H4 (cell line): ENCODE measurements at regions not wholly inside any gene's neighbourhood (a gene's known extent, or its start where the extent isn't known, plus 50 kb on each side); places are given as distances from the start of the nearest gene placed in this dataset.
A peak's percentile ranks its signal among the peaks of the same experiment; 100 is the strongest.

Experiments
- DNase-seq: peaks from one replicate; pipeline ENCODE4 v3.0.0-alpha.2; 2015; ENCODE audit warnings: low spot score

DNA sequence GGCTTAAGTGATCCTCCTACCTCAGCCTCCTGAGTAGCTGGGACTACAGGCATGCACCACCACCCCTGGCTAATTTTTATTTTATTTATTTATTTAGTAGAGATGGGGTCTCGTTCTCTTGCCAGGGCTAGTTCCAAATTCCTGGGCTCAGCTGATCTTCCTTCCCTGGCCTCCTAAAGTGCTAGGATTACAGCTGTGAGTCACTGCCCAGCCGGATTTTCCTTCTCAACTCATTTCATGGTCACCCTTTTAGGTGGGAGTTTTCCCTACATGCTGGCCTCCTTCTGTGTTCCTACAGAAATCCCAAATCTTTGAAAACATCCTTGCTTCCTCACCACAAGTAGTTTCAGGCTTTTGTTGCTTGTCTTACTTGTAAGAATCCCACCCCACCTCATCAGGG, 102.1 kb upstream of the SIAH1 start:
- DNase-seq: no peak

DNA sequence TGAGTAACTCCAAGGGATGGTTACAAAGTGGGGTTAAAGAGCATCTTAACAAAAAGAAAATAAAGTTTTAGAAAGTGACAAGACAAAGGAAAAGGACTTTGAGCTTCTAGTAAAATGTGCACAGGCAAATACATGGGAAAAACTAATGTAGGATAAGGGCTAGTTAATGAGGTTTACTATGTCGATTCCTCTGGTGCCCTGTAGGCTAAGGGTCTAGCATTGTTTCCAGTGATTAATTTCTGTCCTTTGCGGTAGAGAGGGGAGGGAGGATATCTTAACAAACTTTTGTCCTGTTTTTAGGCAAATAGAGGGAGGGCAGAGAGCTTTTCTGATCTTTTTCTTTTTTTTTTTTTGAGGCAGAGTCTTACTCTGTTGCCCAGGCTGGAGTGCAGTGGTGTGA, 96.6 kb upstream of the SIAH1 start:
- no peak for DNase-seq

DNA sequence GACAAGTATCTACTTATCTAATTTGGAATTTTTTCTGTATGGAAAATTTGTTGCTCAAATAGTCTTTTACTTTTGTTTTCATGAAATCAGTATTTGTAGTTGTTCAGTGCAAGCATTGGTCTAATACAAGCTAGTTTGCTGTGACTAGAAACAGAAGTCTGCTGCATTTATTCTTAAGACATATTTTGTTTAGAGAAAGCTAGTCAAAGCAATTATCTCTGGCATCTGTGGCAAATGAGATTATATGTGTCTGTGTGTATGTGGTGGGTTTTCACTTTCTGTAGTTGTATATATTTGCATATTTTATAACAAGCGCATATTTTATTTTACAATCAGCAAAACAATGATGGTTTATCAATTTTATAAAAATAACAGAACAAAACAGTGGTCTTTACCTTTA, 96.0 kb upstream of the SIAH1 start:
- no peak for DNase-seq

DNA sequence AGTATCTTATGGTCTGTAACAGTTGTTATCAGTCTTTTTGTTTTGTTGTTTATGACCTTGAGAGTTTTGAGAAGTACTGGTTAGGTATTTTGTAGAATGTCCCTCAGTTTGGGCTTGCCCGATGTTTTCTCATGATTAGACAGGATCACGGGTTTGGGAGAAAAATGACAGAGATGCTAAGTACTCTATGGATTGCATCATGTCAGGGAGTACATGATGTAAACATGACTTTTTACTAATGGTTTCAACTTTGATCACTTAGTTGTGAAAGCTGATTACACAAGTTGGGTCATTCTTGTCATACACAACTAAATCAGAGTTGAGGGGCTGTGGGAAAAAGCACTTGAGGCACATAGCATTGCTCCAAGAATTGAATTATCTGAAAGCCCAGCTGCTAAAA, 94.7 kb upstream of the SIAH1 start:
- no peak for DNase-seq

GRCh38 chr16:48479329-48479728, 94.1 kb upstream of the SIAH1 start:
- no peak for DNase-seq

GRCh38 chr16:48478393-48478792, 93.2 kb upstream of the SIAH1 start:
- DNase-seq: no peak

- no peak for DNase-seq
These were observed 86.2 kb upstream of the SIAH1 start for GRCh38 chr16:48471435-48471834.

- no peak for DNase-seq
These were observed 77.0 kb upstream of the SIAH1 start for GRCh38 chr16:48462106-48462740.

DNA sequence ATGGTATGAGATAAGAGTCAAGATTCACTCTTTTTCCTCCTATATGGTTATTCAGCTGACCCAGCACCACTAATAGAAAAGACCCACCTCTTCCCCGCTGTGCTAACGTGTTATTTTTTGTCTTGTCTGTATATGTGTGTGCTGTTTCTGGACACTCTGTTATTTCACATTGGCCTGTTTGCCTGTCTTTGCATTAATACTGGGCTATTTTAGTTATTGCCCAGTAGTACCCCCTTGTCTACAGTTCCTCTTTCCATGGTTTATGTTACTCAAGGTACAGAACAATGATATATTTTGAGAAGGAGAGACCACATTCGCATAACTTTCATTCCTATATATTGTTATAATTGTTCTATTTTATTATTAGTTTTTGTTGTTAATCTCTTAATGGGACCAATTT, 74.0 kb upstream of the SIAH1 start:
- no peak for DNase-seq

DNA sequence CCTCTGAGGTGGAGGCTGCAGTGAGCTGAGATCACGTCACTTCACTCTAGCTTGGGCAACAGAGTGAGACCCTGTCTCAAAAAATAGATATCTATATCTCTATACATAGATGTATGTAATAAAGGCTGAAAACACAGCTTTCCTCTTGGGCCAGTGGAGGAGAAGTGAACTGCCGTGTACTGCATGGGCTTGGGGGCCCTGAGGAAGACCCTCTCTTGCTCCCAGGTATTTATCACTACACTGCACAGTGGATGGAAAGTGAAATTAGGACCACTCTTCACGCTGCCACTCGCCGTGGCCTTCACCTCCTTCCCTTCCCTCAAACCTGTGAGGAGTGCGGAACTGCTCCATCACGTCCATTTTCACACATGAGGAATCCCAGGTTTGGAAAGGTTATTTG, 68.8 kb upstream of the SIAH1 start:
- no peak for DNase-seq

- no peak for DNase-seq
These were observed 68.0 kb upstream of the SIAH1 start for GRCh38 chr16:48452991-48453760.

- no peak for DNase-seq
These were observed 66.1 kb upstream of the SIAH1 start for GRCh38 chr16:48451323-48451722.

DNA sequence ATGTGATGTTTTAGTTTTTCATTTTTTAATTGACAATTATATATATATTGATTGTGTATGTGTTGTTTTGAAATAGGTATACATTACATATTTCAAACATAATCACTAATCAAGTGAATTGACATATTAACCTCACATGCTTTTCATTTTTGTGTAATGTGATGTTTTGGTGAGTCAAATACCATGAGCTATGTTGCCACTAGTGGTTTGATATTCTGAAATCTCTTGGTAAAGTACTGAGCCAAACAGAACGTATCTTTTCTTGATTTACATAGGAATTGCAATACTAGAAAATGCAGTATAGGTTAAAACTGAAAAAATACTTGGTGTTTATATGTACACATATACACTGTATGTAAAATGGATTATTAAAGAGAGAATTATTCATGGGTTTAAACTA, 65.2 kb upstream of the SIAH1 start:
- DNase-seq: no peak

DNA sequence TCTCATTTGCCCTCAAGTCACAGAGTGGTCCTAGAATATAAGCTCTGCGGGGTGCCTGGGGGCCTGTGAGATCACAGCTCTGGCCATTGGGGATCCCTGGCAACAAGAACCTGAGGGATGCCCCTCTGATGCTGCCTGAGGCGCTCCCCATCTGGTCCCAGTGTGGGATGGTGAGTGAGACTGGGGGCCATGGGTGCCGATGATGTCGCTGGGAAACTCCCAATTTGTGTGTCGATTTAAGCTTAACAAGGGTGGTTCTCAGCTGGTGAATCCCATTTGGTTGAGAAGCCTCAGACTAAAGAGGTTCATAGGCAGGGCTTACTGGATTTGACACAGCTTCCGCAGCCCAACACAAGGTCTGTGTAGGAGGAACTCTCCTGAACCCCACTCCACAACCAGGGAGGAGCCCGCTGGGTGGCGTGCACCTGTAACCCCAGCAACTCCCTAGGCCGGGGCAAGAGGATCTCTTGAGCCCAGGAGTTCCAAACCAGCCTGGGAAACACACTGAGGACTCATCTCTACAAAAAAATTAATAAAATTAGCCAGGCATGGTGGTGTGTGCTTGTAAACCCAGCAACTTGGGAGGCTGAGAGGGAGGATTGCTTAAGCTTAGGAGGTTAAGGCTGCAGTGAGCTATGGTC, 63.7 kb upstream of the SIAH1 start:
- no peak for DNase-seq

- DNase-seq: no peak
These were observed 62.8 kb upstream of the SIAH1 start for GRCh38 chr16:48447940-48448536.

DNA sequence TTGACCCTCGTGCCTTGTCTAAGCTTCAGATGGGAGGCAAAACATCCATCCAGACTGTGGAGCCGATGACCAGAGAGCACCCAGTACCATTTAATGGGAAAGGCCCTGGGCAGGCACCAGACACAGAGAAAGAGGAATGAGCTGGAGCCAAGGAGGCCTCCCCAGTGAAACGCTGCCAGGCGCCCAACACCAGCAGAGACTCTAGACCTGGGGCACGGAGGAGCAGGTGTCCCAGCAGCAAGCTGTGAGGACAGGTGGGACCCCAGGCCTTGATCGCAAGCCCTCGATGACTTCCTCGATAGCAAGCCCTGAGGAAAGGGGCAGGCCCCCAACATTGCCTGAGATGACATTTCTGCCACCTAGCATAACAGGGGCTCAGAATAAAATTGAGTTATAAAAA, 62.2 kb upstream of the SIAH1 start:
- no peak for DNase-seq

DNA sequence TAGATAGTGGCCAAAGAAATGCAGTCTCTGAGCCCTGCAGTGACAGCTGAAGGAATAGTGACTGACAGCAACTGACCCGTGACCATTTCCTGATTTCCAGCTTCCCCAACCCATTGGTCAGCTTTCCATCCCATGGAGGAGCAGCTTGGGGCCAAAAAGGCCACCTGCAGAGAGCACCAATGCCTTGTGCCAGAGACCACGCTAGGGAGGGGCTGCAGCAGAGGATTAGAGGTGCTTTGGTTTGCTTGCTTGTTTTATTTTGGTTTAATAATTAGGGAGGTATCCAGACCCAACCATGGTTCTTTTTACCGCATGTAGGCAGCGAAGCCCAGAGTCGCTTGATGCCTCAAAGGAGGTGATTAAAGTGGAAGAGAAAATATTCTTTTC, 61.3 kb upstream of the SIAH1 start:
- no peak for DNase-seq

GRCh38 chr16:48445782-48446533, 60.7 kb upstream of the SIAH1 start:
- DNase-seq: no peak

DNA sequence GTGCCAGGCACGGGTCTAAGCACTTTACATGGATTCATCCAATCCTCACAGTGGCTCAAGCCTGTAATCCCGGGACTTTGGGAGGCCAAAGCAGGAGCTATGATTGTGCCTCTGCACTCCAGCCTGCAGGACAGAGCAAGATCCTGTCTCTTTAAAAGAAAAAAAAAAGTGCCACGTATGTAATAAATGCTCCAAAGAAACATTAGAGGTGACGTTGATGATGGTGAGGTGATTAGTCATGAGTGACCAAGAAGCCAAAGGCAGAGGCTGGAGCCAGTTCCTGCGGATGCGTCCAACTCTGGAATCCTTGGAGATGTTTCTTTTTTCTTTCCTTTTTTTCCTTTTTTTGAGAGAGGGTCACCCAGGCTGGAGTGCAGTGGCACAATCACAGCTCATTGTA, 59.4 kb upstream of the SIAH1 start:
- peak; percentile 92 for DNase-seq

DNA sequence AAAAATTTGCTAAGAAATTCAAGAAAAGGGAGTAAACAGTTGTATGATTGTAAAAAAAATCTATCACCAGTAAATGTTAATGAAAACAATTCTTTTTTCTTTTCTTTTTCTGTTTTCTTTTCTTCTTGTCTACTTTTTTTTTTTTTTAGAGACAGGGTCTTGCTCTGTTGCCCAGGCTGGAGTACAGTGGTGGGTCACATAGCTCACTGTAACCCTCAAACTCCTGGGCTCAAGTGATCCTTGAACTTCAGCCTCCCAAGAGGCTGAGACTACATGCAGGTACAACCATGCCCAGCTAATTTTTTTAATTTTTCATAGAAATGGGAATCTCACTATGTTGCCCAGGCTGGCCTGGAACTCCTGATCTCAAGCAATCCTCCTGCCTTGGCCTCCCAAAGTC, 57.2 kb upstream of the SIAH1 start:
- DNase-seq: no peak

- DNase-seq: no peak
These were observed 56.7 kb upstream of the SIAH1 start for GRCh38 chr16:48441863-48442279.

DNA sequence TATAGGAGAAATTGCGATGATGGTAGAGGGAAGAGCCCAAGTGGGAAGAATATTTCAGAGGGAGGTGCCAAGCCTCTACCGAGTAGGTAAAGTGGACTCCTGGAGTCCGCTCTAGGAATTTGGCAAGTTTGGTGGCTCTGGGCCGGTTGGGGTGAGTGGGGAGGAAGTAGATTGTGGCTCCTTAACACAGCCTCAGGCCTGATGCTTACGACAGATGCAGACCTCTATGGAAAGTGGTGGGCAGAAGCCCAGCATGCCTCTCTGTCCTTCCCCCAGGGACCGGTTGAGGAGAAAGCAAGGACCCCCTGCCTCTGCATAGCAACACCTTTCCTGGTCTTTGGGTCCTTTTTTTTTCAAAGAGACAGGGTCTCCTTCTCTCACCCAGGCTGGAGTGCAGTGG, 55.9 kb upstream of the SIAH1 start:
- no peak for DNase-seq
